ENCODE measurements at regions not wholly inside any gene's neighbourhood (a gene's known extent, or its start where the extent isn't known, plus 50 kb on each side); places are given as distances from the start of the nearest gene placed in this dataset.

DNA sequence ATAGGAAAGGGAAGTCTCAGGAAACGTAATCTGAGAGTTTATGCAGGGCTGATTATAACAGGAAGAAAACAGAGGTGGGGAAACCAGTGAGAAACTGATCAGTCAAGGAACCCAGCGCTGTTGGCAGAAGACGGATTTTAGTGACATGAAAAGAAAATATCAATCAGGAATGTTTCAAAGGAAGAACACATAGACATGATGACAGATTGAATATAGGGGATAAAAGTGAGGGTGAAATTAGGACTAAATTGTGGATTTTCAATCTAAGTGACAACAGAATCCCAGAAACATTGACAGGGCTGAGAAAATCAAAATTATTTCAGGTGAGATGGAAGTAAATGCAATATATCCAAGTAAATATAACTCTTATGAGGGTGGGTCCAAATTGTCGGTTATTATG lies 199.8 kb upstream of the CCDC150 start:
- intact Hi-C loops (cut with micrococcal nuclease) = no loop called here
- no peak for DNase-seq
- H3K27me3 ChIP-seq (ENCODE audit: control insufficient read depth, insufficient read depth, low read length) = no peaks in the 10 kb centered on the region
- H3K4me1 Mint-ChIP-seq = no peaks in the 10 kb centered on the region
- no peaks in the 10 kb centered on the region for H3K36me3 ChIP-seq (ENCODE audit: control insufficient read depth, insufficient read depth, low read length)
- no peaks in the 10 kb centered on the region for H3K4me1 ChIP-seq (ENCODE audit: control insufficient read depth, insufficient read depth, low read length)
- H3K27ac Mint-ChIP-seq = no peak overlapping the region
- H3K36me3 Mint-ChIP-seq = no peaks in the 10 kb centered on the region
- H3K9me3 ChIP-seq (ENCODE audit: control insufficient read depth, insufficient read depth, low read length) = no peaks in the 10 kb centered on the region
- TF ChIP-seq, protein P1, sequence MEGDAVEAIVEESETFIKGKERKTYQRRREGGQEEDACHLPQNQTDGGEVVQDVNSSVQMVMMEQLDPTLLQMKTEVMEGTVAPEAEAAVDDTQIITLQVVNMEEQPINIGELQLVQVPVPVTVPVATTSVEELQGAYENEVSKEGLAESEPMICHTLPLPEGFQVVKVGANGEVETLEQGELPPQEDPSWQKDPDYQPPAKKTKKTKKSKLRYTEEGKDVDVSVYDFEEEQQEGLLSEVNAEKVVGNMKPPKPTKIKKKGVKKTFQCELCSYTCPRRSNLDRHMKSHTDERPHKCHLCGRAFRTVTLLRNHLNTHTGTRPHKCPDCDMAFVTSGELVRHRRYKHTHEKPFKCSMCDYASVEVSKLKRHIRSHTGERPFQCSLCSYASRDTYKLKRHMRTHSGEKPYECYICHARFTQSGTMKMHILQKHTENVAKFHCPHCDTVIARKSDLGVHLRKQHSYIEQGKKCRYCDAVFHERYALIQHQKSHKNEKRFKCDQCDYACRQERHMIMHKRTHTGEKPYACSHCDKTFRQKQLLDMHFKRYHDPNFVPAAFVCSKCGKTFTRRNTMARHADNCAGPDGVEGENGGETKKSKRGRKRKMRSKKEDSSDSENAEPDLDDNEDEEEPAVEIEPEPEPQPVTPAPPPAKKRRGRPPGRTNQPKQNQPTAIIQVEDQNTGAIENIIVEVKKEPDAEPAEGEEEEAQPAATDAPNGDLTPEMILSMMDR (IDR thresholded peaks at IDR 0.05) = no peak
- H3K4me3 ChIP-seq (ENCODE audit: low read length) = no peak overlapping the region
- 91% methylated on average over 3 of the region's 4 CpGs for WGBS (ENCODE audit: insufficient coverage)
- H3K9me3 Mint-ChIP-seq = no peaks in the 10 kb centered on the region
- no peak overlapping the region for H3K27ac ChIP-seq (ENCODE audit: low read length)
- no peak for ATAC-seq
- H3K4me3 Mint-ChIP-seq = no peak overlapping the region
- H3K27me3 Mint-ChIP-seq (ENCODE audit: low read depth in 2 of 2) = peaks cover 10 to 24% of the 10 kb centered on the region in 2 donors

DNA sequence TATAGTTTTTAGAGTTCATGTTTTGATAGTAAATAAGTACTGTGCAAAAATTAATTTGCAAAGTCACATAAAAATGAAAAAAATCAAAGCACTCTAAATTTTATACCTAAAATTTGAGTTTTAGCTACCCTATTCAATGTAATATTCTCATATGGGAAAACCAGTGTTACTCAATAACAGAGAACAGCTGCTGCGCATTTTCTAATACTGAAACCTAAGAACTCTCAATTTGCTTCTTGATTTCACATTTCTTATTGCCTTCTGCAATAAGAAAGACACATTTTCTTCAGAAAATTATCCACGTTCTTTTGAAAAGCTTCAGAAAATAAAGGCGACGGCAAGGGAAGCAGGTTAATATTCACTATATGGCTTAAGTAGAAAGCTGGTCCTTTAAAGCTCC lies 199.1 kb upstream of the CCDC150 start:
- ATAC-seq (no peak), DNase-seq (no peak)
- Histone ChIP-seq H3K9me3 (ENCODE audit: control insufficient read depth, insufficient read depth, low read length) (no peaks in the 10 kb centered on the region), H3K27me3 (ENCODE audit: control insufficient read depth, insufficient read depth, low read length) (no peaks in the 10 kb centered on the region), H3K4me3 (ENCODE audit: low read length) (no peak overlapping the region), H3K27ac (ENCODE audit: low read length) (no peak overlapping the region), H3K36me3 (ENCODE audit: control insufficient read depth, insufficient read depth, low read length) (no peaks in the 10 kb centered on the region), H3K4me1 (ENCODE audit: control insufficient read depth, insufficient read depth, low read length) (no peaks in the 10 kb centered on the region)
- no peak overlapping the region for H3K4me3 Mint-ChIP-seq
- no peaks in the 10 kb centered on the region for H3K4me1 Mint-ChIP-seq
- intact Hi-C loops (cut with micrococcal nuclease) = no loop called here
- H3K27ac Mint-ChIP-seq = no peak overlapping the region
- peaks cover 10 to 24% of the 10 kb centered on the region in 2 donors for H3K27me3 Mint-ChIP-seq (ENCODE audit: low read depth in 2 of 2)
- no peaks in the 10 kb centered on the region for H3K36me3 Mint-ChIP-seq
- TF ChIP-seq, protein P1 (IDR thresholded peaks at IDR 0.05) = no peak
- WGBS (ENCODE audit: insufficient coverage) = 95% methylated on average over 4 of the region's 4 CpGs
- H3K9me3 Mint-ChIP-seq = no peaks in the 10 kb centered on the region

DNA sequence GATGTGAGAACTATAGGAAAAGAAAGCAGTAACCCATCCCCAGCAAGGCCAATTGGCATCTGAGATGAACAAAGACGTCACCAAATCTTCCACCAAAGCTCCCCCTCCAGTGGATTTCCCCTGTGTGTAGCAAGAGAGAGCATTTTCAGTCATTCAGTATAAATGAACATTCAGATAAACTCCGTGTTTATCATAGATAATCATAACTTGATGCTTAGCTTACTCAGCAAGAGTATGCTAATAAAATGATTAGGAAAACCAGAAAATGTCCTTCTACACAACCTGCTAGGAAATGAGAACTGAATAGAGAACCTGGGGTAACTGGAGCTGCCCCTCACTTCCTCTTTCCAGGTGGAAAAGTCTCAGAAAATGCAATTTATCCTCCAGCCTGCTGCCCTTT lies 198.0 kb upstream of the CCDC150 start:
- H3K27ac Mint-ChIP-seq = no peak overlapping the region
- no peaks in the 10 kb centered on the region for H3K36me3 Mint-ChIP-seq
- intact Hi-C loops (cut with micrococcal nuclease) = no loop called here
- DNase-seq (no peak), ATAC-seq (no peak)
- no peaks in the 10 kb centered on the region for H3K27me3 ChIP-seq (ENCODE audit: control insufficient read depth, insufficient read depth, low read length)
- H3K27ac ChIP-seq (ENCODE audit: low read length) = no peak overlapping the region
- WGBS (ENCODE audit: insufficient coverage) = no CpG with 5 or more reads among the region's 2 CpGs
- peaks cover 16 to 33% of the 10 kb centered on the region in 2 donors for H3K27me3 Mint-ChIP-seq (ENCODE audit: low read depth in 2 of 2)
- H3K4me1 Mint-ChIP-seq = no peaks in the 10 kb centered on the region
- peaks cover 2 to 4% of the 10 kb centered on the region in 2 donors for H3K9me3 Mint-ChIP-seq
- H3K4me3 ChIP-seq (ENCODE audit: low read length) = no peak overlapping the region
- TF ChIP-seq, protein P1 (IDR thresholded peaks at IDR 0.05) = no peak
- no peak overlapping the region for H3K4me3 Mint-ChIP-seq
- H3K36me3 ChIP-seq (ENCODE audit: control insufficient read depth, insufficient read depth, low read length) = no peaks in the 10 kb centered on the region
- H3K4me1 ChIP-seq (ENCODE audit: control insufficient read depth, insufficient read depth, low read length) = no peaks in the 10 kb centered on the region
- H3K9me3 ChIP-seq (ENCODE audit: control insufficient read depth, insufficient read depth, low read length) = no peaks in the 10 kb centered on the region

DNA sequence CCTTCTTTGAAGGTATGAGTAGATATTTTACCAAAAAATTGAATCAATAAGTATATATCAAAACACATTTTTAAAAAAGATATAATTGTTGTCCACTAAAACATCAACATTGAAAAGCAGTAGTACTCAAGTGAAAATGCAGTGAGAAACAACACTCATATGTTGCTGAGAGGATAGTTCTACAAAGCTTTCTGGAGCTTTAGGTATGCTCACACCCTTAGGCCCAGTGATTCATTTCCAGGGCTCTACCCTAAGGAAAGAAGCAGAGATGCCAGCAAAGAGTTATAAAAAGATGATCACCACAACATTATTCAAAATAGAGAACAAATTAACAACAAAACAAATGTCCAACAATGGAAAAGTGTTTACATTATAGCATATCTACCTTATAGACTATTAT lies 197.3 kb upstream of the CCDC150 start:
- H3K36me3 ChIP-seq (ENCODE audit: control insufficient read depth, insufficient read depth, low read length) = no peaks in the 10 kb centered on the region
- Mint-ChIP-seq H3K27me3 (ENCODE audit: low read depth in 2 of 2) (peaks cover 13 to 26% of the 10 kb centered on the region in 2 donors), H3K4me3 (no peak overlapping the region), H3K4me1 (no peaks in the 10 kb centered on the region), H3K36me3 (no peaks in the 10 kb centered on the region), H3K9me3 (peaks cover 2 to 4% of the 10 kb centered on the region in 2 donors), H3K27ac (no peak overlapping the region)
- DNase-seq = no peak
- H3K27me3 ChIP-seq (ENCODE audit: control insufficient read depth, insufficient read depth, low read length) = no peaks in the 10 kb centered on the region
- H3K9me3 ChIP-seq (ENCODE audit: control insufficient read depth, insufficient read depth, low read length) = no peaks in the 10 kb centered on the region
- TF ChIP-seq, protein P1 (IDR thresholded peaks at IDR 0.05) = no peak
- H3K27ac ChIP-seq (ENCODE audit: low read length) = no peak overlapping the region
- intact Hi-C loops (cut with micrococcal nuclease) = no loop called here
- H3K4me3 ChIP-seq (ENCODE audit: low read length) = no peak overlapping the region
- ATAC-seq = no peak
- H3K4me1 ChIP-seq (ENCODE audit: control insufficient read depth, insufficient read depth, low read length) = no peaks in the 10 kb centered on the region
